WTC11 (cell line): ENCODE measurements at regions not wholly inside any gene's neighbourhood (a gene's known extent, or its start where the extent isn't known, plus 50 kb on each side); places are given as distances from the start of the nearest gene placed in this dataset.

Experiments
- ATAC-seq: fragments of 200-7000 bp; cut with Tn5 transposase; 2 replicates; pipeline ENCODE4 v1.10.0; 2021; ENCODE audit warnings: mild to moderate bottlenecking, moderate library complexity
- CTCF ChIA-PET: fragments of 300-600 bp; sonication (Branson Sonifier 250); formaldehyde crosslinking; loops from one replicate; lab custom pipeline; 2021; ENCODE audit warnings: antibody characterized with exemption; lab: Charles Lee
- POLR2A ChIA-PET: fragments of 350-600 bp; sonication (Branson Sonifier 250); formaldehyde crosslinking; loops from one replicate; lab custom pipeline; 2021; ENCODE audit warnings: antibody characterized with exemption; lab: Charles Lee
- DNase-seq: peaks from one replicate; pipeline ENCODE4 v3.0.0; 2021; ENCODE audit warnings: low spot score
- H3K27ac Mint-ChIP-seq: 2 replicates; pipeline ENCODE4 v1.8.0; 2021; ENCODE audit warnings: mixed read lengths
- H3K27me3 Mint-ChIP-seq: 2 replicates; pipeline ENCODE4 v1.8.0; 2021; ENCODE audit warnings: low read depth, mild to moderate bottlenecking, moderate library complexity, mixed read lengths
- H3K36me3 Mint-ChIP-seq: 2 replicates; pipeline ENCODE4 v1.8.0; 2021; ENCODE audit warnings: mixed read lengths
- H3K4me1 Mint-ChIP-seq: 2 replicates; pipeline ENCODE4 v1.8.0; 2022; ENCODE audit warnings: mixed read lengths
- H3K4me3 Mint-ChIP-seq: 2 replicates; pipeline ENCODE4 v1.8.0; 2021; ENCODE audit warnings: mild to moderate bottlenecking, moderate library complexity, mixed read lengths
- H3K9me3 Mint-ChIP-seq: 2 replicates; pipeline ENCODE4 v1.8.0; 2021; ENCODE audit warnings: mixed read lengths
- ELF4 ChIP-seq: sonication (generic); formaldehyde crosslinking; IDR thresholded peaks from 2 replicates; pipeline ENCODE4 v1.8.1; 2022; ENCODE audit warnings: low read depth, mild to moderate bottlenecking, moderate library complexity, missing genetic modification reagents
- ESRRA ChIP-seq: sonication (generic); formaldehyde crosslinking; IDR thresholded peaks from 2 replicates; pipeline ENCODE4 v1.8.1; 2022; ENCODE audit warnings: mild to moderate bottlenecking, missing genetic modification reagents, borderline replicate concordance
- GABPB1 ChIP-seq: sonication (generic); formaldehyde crosslinking; IDR thresholded peaks from 2 replicates; pipeline ENCODE4 v1.8.1; 2023; ENCODE audit warnings: mild to moderate bottlenecking, missing genetic modification reagents
- KAT7 ChIP-seq: sonication (generic); formaldehyde crosslinking; IDR thresholded peaks from 2 replicates; pipeline ENCODE4 v1.8.1; 2023; ENCODE audit warnings: missing genetic modification reagents, mild to moderate bottlenecking, borderline replicate concordance
- MYBL2 ChIP-seq: sonication (generic); formaldehyde crosslinking; IDR thresholded peaks from 2 replicates; pipeline ENCODE4 v1.8.1; 2023; ENCODE audit warnings: mild to moderate bottlenecking, moderate library complexity, missing genetic modification reagents
- NFATC4 ChIP-seq: fragments of 250-450 bp; sonication (Bioruptor Pico); IDR thresholded peaks from 2 replicates; pipeline ENCODE4 v1.9.0; 2021; ENCODE audit warnings: mild to moderate bottlenecking
- RORB ChIP-seq: fragments of 250-450 bp; sonication (Bioruptor Pico); IDR thresholded peaks from 2 replicates; pipeline ENCODE4 v1.9.0; 2021; ENCODE audit warnings: mild to moderate bottlenecking
- TP53 ChIP-seq: sonication (generic); formaldehyde crosslinking; IDR thresholded peaks from 2 replicates; pipeline ENCODE4 v1.8.1; 2023; ENCODE audit warnings: mild to moderate bottlenecking, missing genetic modification reagents
- ZNF232 ChIP-seq: sonication (generic); formaldehyde crosslinking; IDR thresholded peaks from 2 replicates; pipeline ENCODE4 v1.8.0; 2022; ENCODE audit warnings: mild to moderate bottlenecking, missing genetic modification reagents
- ZNF263 ChIP-seq: sonication (generic); formaldehyde crosslinking; IDR thresholded peaks from 2 replicates; pipeline ENCODE4 v1.8.1; 2022; ENCODE audit warnings: low read depth, mild to moderate bottlenecking, moderate library complexity, missing genetic modification reagents
- ZNF671 ChIP-seq: fragments of 250-450 bp; sonication (Bioruptor Pico); IDR thresholded peaks from 2 replicates; pipeline ENCODE4 v1.8.0; 2021; ENCODE audit warnings: mild to moderate bottlenecking
- TF ChIP-seq, protein P1 (sequence below): sonication (generic); formaldehyde crosslinking; IDR thresholded peaks from 2 replicates; pipeline ENCODE4 v1.8.1; 2023; ENCODE audit warnings: mild to moderate bottlenecking, missing genetic modification reagents, moderate library complexity
- TF ChIP-seq, protein P2 (sequence below): fragments of 250-450 bp; sonication (Bioruptor Pico); IDR thresholded peaks from 2 replicates; pipeline ENCODE4 v1.9.0; 2021; ENCODE audit warnings: moderate library complexity, mild to moderate bottlenecking, inconsistent platforms, borderline replicate concordance
- TF ChIP-seq, protein P3 (sequence below): sonication (generic); formaldehyde crosslinking; IDR thresholded peaks from 2 replicates; pipeline ENCODE4 v1.8.1; 2022; ENCODE audit warnings: missing genetic modification reagents, borderline replicate concordance
- TF ChIP-seq, protein P4 (sequence below): sonication (generic); formaldehyde crosslinking; IDR thresholded peaks from 2 replicates; pipeline ENCODE4 v1.8.0; 2022; ENCODE audit warnings: missing genetic modification reagents
- TF ChIP-seq, protein P5 (sequence below): fragments of 250-450 bp; sonication (Bioruptor Pico); IDR thresholded peaks from 2 replicates; pipeline ENCODE4 v1.9.0; 2021; ENCODE audit warnings: mild to moderate bottlenecking
- TF ChIP-seq, protein P6 (sequence below): fragments of 250-450 bp; sonication (Bioruptor Pico); conservative IDR thresholded peaks from 2 replicates; pipeline ENCODE4 v1.9.0; 2021; ENCODE audit warnings: mild to moderate bottlenecking

DNA sequence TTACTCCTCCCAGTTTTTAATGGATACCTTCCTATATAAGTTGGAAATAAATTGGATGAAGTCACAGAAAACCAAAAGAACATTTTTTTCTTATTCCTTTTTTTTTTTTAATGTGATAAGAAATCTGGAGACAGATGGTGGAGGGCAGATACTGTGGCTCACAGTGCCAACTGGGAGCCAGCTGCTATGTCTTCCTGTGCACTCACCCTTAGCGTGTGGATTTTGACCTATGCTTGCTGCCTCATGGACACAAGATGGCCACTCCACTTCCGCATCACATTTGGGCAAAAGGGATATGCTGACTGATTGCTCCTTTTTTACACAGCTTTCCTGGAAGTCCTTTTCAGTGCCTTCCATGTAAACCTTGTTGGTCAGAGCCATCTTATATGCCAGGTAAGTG is 342.6 kb downstream of the MAN2A1 start:
- no peak for ATAC-seq
- Mint-ChIP-seq H3K4me1 (peaks cover 8% of the 10 kb centered on the region), H3K27me3 (no peaks in the 10 kb centered on the region), H3K9me3 (peaks cover 2% of the 10 kb centered on the region), H3K4me3 (no peak overlapping the region), H3K36me3 (no peaks in the 10 kb centered on the region), H3K27ac (no peak overlapping the region)
- no peak for DNase-seq
- ChIA-PET CTCF (no interaction called here), POLR2A (no interaction called here)
- no peak for TF ChIP-seq MYBL2 (CRISPR knock-in tag)
- TF ChIP-seq, protein P1, sequence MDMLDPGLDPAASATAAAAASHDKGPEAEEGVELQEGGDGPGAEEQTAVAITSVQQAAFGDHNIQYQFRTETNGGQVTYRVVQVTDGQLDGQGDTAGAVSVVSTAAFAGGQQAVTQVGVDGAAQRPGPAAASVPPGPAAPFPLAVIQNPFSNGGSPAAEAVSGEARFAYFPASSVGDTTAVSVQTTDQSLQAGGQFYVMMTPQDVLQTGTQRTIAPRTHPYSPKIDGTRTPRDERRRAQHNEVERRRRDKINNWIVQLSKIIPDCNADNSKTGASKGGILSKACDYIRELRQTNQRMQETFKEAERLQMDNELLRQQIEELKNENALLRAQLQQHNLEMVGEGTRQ (CRISPR knock-in tag): no peak
- TF ChIP-seq, protein P2, sequence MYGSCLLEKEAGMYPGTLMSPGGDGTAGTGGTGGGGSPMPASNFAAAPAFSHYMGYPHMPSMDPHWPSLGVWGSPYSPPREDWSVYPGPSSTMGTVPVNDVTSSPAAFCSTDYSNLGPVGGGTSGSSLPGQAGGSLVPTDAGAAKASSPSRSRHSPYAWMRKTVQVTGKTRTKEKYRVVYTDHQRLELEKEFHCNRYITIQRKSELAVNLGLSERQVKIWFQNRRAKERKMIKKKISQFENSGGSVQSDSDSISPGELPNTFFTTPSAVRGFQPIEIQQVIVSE (CRISPR knock-in tag): no peak
- no peak for TF ChIP-seq ESRRA (CRISPR knock-in tag)
- TF ChIP-seq RORB (CRISPR knock-in tag): no peak
- TF ChIP-seq GABPB1 (CRISPR knock-in tag): no peak
- no peak for TF ChIP-seq TP53 (CRISPR knock-in tag)
- TF ChIP-seq ZNF263 (CRISPR knock-in tag): no peak

DNA sequence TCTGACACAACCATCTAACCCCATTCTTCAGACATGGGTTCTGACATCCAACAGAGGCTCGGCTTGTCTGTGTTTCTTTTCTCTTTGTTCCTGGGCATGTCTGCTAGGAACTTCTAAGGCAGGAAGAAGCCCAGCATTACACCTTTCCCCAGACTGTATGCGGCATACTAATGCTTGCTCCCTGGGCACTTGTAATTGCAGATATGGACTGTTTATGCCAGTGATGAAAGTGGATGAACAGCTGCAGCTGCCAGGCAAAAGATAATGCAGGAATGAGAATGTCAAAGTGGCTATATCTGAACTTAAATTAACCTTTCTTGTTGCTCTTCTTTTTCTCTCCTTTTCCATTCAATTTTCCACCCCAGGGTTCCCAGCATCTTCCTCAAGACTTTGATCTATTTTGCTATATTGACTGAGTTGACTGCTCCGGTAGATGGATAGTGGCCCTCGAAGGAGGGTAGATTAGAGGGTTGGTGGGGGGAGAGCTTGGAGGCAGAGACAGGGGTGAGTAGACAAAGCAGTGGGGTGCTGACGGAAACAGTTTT is 344.4 kb downstream of the MAN2A1 start:
- H3K27me3 Mint-ChIP-seq: no peaks in the 10 kb centered on the region
- no peak overlapping the region for H3K4me3 Mint-ChIP-seq
- H3K4me1 Mint-ChIP-seq: peaks cover 8% of the 10 kb centered on the region
- DNase-seq: no peak
- TF ChIP-seq NFATC4 (no peak), ZNF263 (CRISPR knock-in tag) (no peak), ZNF232 (CRISPR knock-in tag) (no peak)
- TF ChIP-seq, protein P3, sequence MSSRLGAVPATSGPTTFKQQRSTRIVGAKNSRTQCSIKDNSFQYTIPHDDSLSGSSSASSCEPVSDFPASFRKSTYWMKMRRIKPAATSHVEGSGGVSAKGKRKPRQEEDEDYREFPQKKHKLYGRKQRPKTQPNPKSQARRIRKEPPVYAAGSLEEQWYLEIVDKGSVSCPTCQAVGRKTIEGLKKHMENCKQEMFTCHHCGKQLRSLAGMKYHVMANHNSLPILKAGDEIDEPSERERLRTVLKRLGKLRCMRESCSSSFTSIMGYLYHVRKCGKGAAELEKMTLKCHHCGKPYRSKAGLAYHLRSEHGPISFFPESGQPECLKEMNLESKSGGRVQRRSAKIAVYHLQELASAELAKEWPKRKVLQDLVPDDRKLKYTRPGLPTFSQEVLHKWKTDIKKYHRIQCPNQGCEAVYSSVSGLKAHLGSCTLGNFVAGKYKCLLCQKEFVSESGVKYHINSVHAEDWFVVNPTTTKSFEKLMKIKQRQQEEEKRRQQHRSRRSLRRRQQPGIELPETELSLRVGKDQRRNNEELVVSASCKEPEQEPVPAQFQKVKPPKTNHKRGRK: no peak
- TF ChIP-seq, protein P2 (CRISPR knock-in tag): no peak
- TF ChIP-seq, all 79 proteins: peak for 0
- no peak for ATAC-seq
- no peaks in the 10 kb centered on the region for H3K36me3 Mint-ChIP-seq
- POLR2A ChIA-PET: no interaction called here
- CTCF ChIA-PET: no interaction called here
- peaks cover 7% of the 10 kb centered on the region for H3K9me3 Mint-ChIP-seq
- H3K27ac Mint-ChIP-seq: no peak overlapping the region

DNA sequence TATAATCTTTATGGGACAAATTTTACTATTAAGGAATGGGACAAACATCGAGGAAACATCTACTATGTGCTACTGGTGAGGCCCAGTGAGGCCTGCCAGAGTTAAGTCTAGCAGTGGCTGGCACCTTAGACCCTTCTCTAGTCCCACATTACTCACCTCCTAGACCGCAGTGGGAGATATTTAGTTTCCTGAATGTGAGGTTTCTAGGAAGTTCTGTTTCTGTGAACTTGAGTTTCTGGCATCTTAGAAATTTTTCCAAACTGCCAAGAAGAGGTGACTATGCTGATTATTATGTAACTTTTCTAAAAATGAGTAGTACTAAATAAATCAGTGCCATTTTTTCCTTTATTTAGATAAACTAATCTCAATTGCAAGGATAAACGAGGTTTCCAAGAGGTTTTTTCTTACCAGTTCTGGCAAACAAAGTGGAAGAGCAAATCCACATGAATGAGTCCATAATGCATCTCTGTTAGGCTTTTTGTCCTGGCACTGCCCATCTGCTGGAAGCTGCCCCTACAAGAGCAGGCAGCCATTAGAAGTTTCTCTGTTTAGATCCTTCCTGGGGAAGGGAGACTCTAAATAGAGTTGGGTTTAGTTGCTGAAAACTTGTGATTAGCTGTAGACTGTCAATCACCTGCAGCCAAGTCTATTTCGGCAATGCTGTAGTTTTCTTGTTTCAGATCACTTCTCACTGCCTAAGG is 348.7 kb downstream of the MAN2A1 start:
- ATAC-seq: no peak
- Mint-ChIP-seq H3K9me3 (peaks cover 30% of the 10 kb centered on the region), H3K27ac (no peak overlapping the region), H3K36me3 (peaks cover 8% of the 10 kb centered on the region), H3K4me3 (no peak overlapping the region), H3K4me1 (no peaks in the 10 kb centered on the region), H3K27me3 (no peaks in the 10 kb centered on the region)
- ChIA-PET CTCF (no interaction called here), POLR2A (no interaction called here)
- no peak for TF ChIP-seq ELF4 (CRISPR knock-in tag)
- TF ChIP-seq, protein P4, sequence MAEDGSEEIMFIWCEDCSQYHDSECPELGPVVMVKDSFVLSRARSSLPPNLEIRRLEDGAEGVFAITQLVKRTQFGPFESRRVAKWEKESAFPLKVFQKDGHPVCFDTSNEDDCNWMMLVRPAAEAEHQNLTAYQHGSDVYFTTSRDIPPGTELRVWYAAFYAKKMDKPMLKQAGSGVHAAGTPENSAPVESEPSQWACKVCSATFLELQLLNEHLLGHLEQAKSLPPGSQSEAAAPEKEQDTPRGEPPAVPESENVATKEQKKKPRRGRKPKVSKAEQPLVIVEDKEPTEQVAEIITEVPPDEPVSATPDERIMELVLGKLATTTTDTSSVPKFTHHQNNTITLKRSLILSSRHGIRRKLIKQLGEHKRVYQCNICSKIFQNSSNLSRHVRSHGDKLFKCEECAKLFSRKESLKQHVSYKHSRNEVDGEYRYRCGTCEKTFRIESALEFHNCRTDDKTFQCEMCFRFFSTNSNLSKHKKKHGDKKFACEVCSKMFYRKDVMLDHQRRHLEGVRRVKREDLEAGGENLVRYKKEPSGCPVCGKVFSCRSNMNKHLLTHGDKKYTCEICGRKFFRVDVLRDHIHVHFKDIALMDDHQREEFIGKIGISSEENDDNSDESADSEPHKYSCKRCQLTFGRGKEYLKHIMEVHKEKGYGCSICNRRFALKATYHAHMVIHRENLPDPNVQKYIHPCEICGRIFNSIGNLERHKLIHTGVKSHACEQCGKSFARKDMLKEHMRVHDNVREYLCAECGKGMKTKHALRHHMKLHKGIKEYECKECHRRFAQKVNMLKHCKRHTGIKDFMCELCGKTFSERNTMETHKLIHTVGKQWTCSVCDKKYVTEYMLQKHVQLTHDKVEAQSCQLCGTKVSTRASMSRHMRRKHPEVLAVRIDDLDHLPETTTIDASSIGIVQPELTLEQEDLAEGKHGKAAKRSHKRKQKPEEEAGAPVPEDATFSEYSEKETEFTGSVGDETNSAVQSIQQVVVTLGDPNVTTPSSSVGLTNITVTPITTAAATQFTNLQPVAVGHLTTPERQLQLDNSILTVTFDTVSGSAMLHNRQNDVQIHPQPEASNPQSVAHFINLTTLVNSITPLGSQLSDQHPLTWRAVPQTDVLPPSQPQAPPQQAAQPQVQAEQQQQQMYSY (CRISPR knock-in tag): no peak
- TF ChIP-seq, protein P5, sequence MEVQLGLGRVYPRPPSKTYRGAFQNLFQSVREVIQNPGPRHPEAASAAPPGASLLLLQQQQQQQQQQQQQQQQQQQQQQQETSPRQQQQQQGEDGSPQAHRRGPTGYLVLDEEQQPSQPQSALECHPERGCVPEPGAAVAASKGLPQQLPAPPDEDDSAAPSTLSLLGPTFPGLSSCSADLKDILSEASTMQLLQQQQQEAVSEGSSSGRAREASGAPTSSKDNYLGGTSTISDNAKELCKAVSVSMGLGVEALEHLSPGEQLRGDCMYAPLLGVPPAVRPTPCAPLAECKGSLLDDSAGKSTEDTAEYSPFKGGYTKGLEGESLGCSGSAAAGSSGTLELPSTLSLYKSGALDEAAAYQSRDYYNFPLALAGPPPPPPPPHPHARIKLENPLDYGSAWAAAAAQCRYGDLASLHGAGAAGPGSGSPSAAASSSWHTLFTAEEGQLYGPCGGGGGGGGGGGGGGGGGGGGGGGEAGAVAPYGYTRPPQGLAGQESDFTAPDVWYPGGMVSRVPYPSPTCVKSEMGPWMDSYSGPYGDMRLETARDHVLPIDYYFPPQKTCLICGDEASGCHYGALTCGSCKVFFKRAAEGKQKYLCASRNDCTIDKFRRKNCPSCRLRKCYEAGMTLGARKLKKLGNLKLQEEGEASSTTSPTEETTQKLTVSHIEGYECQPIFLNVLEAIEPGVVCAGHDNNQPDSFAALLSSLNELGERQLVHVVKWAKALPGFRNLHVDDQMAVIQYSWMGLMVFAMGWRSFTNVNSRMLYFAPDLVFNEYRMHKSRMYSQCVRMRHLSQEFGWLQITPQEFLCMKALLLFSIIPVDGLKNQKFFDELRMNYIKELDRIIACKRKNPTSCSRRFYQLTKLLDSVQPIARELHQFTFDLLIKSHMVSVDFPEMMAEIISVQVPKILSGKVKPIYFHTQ (CRISPR knock-in tag): no peak
- TF ChIP-seq, protein P6, sequence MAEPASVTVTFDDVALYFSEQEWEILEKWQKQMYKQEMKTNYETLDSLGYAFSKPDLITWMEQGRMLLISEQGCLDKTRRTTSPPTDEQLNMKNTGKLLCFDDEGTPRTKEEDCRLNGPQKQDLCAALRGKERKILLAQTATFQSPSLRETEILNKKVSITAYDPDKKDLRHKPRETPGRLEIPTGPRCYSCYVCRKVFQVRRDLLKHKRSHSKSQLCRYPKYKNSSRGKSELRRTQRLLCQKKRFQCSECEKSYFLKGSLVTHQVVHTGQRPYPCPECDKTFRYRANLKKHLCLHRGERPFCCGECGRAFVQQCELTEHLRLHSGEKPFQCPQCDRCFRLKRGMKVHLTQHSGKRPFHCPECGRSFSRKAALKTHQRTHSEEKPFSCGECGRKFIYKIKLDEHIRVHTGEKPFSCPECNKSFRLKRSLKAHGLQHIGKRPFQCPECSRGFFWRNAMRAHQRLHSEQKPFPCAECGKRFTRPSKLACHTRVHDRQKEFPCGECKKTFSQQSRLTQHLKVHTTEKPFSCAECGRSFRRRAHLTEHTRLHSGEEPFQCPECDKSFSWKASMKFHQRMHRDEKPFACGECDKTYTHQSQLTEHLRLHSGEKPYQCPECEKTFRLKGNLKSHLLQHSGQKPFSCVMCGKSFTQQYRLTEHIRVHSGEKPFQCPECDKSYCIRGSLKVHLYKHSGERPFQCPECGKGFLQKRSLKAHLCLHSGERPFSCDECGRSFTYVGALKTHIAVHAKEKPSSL: no peak
- no peak for TF ChIP-seq KAT7
- TF ChIP-seq ZNF671 (CRISPR knock-in tag): no peak
- DNase-seq: no peak
